ENCODE measurements at regions not wholly inside any gene's neighbourhood (a gene's known extent, or its start where the extent isn't known, plus 50 kb on each side); places are given as distances from the start of the nearest gene placed in this dataset.

DNA sequence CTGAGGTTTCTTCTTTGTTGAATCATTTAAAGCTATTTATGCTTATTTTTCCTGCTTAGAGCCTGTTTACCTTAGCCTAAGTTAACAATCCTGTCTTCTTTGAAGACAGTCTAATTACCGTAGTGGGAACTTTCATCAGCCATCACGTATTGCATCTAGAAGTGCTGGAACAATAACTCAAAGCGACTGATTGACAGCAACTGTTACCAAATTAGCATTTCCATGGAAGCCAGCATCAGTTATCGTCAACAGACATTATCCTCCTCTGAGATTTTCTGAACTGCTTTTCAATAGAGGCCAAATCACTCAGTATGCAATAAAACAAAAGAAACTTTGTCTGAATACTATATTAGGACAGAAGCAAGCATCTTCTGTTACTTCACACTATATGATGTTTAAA, 433.3 kb upstream of the SLITRK1 start:
- Histone ChIP-seq H3K4me3 (no peak overlapping the region), H3K36me3 (no peaks in the 10 kb centered on the region), H3K4me1 (no peaks in the 10 kb centered on the region), H3K27me3 (ENCODE audit: low read depth) (no peaks in the 10 kb centered on the region), H3K9me3 (no peaks in the 10 kb centered on the region), H3K27ac (no peak overlapping the region)
- ATAC-seq = no peak
- TF ChIP-seq, protein P1, sequence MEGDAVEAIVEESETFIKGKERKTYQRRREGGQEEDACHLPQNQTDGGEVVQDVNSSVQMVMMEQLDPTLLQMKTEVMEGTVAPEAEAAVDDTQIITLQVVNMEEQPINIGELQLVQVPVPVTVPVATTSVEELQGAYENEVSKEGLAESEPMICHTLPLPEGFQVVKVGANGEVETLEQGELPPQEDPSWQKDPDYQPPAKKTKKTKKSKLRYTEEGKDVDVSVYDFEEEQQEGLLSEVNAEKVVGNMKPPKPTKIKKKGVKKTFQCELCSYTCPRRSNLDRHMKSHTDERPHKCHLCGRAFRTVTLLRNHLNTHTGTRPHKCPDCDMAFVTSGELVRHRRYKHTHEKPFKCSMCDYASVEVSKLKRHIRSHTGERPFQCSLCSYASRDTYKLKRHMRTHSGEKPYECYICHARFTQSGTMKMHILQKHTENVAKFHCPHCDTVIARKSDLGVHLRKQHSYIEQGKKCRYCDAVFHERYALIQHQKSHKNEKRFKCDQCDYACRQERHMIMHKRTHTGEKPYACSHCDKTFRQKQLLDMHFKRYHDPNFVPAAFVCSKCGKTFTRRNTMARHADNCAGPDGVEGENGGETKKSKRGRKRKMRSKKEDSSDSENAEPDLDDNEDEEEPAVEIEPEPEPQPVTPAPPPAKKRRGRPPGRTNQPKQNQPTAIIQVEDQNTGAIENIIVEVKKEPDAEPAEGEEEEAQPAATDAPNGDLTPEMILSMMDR (IDR thresholded peaks at IDR 0.05) = no peak
- intact Hi-C loops (cut with DNase I) = no loop called here
- no peak for DNase-seq

DNA sequence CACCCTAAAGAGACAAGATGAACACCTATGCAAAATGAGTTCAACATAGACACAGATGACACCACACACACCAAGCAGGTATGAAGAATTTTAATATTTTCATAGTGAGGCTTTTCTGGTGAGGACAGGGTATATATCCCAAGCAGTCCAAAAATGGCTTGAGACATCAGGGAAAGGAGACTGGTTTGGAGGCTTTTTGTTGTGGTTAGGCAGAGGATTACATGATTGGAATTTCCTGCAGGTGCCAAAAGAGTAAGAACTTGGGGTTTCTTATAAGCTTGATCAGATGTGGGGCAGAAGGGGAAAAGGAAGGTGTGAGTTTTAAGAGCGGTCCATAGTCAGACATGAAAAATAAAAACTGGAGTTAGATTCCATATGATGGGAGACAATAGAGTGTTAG, 420.8 kb upstream of the SLITRK1 start:
- no peak overlapping the region for H3K27ac ChIP-seq
- ATAC-seq (no peak), DNase-seq (no peak)
- no peaks in the 10 kb centered on the region for H3K36me3 ChIP-seq
- intact Hi-C loops (cut with DNase I) = no loop called here
- H3K4me3 ChIP-seq = no peak overlapping the region
- H3K4me1 ChIP-seq = no peaks in the 10 kb centered on the region
- no peaks in the 10 kb centered on the region for H3K27me3 ChIP-seq (ENCODE audit: low read depth)
- no peaks in the 10 kb centered on the region for H3K9me3 ChIP-seq
- TF ChIP-seq, protein P1 (IDR thresholded peaks at IDR 0.05) = no peak

DNA sequence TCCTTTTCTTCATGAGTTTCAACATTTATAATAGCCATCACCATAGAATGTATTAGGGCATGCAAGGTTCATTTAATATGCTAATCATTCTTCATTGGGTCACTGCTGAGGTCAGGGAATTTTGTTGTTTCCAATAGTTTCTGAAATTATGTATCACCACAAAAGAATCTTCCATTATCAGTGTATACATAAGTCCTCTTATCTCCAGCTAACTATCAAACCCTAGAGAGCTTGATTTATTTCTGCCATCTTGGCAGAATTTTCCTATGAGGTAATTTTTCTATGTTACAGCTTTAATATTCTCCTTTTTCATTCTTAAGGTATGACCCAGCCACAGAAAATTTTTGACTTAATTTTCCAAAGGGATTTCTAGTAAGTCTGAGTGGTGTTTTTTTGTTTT, 415.0 kb upstream of the SLITRK1 start:
- DNase-seq = no peak

DNA sequence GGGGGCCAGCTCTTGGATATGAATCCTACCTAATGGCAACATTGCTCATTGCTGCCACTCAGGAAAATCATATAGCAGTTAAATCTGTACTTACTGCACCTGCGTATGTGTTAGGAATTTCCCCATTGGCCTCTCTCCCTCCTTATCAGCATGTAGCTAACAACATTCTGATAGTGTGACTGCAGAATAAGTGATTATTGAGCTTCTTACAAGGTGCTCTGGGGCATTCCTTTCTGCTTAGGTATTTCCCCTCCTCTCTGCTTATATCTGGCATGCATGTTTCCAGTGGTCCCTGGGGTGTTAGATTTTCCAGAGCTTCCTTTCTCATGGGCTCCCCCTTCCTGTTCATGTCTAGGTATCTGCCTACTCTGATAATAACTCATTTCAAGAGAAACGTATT, 414.1 kb upstream of the SLITRK1 start:
- Histone ChIP-seq H3K9me3 (no peaks in the 10 kb centered on the region), H3K27me3 (ENCODE audit: low read depth) (no peaks in the 10 kb centered on the region), H3K27ac (no peak overlapping the region), H3K4me1 (no peaks in the 10 kb centered on the region), H3K4me3 (no peak overlapping the region), H3K36me3 (no peaks in the 10 kb centered on the region)
- intact Hi-C loops (cut with DNase I) = no loop called here
- TF ChIP-seq, protein P1 (IDR thresholded peaks at IDR 0.05) = no peak
- ATAC-seq (no peak), DNase-seq (no peak)

More for the DNA sequence above, 415.0 kb upstream of the SLITRK1 start:
- ATAC-seq = no peak
- Histone ChIP-seq H3K4me1 (no peaks in the 10 kb centered on the region), H3K4me3 (no peak overlapping the region), H3K27ac (no peak overlapping the region), H3K9me3 (no peaks in the 10 kb centered on the region), H3K27me3 (ENCODE audit: low read depth) (no peaks in the 10 kb centered on the region), H3K36me3 (no peaks in the 10 kb centered on the region)
- intact Hi-C loops (cut with DNase I) = no loop called here
- TF ChIP-seq, protein P1 (IDR thresholded peaks at IDR 0.05) = no peak

DNA sequence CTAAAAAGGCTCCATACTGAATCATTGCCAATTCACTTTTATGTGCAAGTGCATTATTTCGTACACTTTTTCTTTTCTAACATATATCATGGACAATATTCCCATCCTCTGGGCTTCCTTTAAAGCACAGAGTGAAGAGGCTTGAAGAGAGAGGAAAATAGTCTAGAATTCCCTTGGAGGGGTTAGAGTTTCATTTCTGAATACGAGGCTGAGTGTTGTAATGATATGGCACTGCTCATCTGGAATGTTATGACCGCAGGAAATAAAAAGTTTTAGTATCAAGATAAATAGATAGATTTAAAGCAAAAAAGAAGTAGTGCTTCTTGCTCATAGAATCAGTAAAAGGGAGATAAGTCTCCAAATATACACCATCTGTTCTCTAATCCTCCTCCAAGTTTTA, 412.3 kb upstream of the SLITRK1 start:
- intact Hi-C loops (cut with DNase I) = no loop called here
- Histone ChIP-seq H3K4me1 (no peaks in the 10 kb centered on the region), H3K27me3 (ENCODE audit: low read depth) (no peaks in the 10 kb centered on the region), H3K36me3 (no peaks in the 10 kb centered on the region), H3K4me3 (no peak overlapping the region), H3K27ac (no peak overlapping the region), H3K9me3 (no peaks in the 10 kb centered on the region)
- no peak for DNase-seq
- TF ChIP-seq, protein P1 (IDR thresholded peaks at IDR 0.05) = no peak
- ATAC-seq = no peak

DNA sequence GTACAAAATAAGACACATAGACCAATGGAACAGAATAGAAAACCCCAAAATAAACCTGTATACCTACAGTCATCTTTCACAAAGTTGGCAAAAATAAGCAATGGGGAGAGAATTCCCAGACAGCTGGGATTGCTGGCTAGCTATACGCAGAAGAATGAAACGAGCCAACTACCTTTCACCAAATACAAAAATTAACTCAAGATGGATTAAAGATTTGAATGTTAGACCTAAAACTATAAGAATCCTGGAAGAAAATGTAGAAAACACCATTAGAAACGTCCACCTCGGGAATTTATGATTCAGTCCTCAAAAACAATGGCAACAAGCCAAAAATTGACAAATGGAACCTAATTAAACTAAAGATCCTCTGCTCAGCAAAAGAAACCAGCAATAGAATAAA, 408.1 kb upstream of the SLITRK1 start:
- no peaks in the 10 kb centered on the region for H3K27me3 ChIP-seq (ENCODE audit: low read depth)
- no peak for ATAC-seq
- intact Hi-C loops (cut with DNase I) = no loop called here

More for the DNA sequence above, 408.1 kb upstream of the SLITRK1 start:
- TF ChIP-seq, protein P1 (IDR thresholded peaks at IDR 0.05) = no peak
- H3K36me3 ChIP-seq = no peaks in the 10 kb centered on the region
- H3K9me3 ChIP-seq = no peaks in the 10 kb centered on the region
- H3K27ac ChIP-seq = no peak overlapping the region
- no peak for DNase-seq
- no peaks in the 10 kb centered on the region for H3K4me1 ChIP-seq
- H3K4me3 ChIP-seq = no peak overlapping the region
